ENCODE measurements at regions not wholly inside any gene's neighbourhood (a gene's known extent, or its start where the extent isn't known, plus 50 kb on each side); places are given as distances from the start of the nearest gene placed in this dataset.

- no peak overlapping the region for H3K27ac ChIP-seq
- no peak for DNase-seq (ENCODE audit: low spot score in 2 of 2)
- no peaks in the 10 kb centered on the region for H3K4me1 ChIP-seq
- H3K36me3 ChIP-seq: no peaks in the 10 kb centered on the region
- no peak overlapping the region for H3K4me3 ChIP-seq
- 68% methylated on average over 1 of the region's 1 CpG for WGBS
- no peak for TF ChIP-seq CTCF (IDR thresholded peaks at IDR 0.05)
- TF ChIP-seq POLR2A (IDR thresholded peaks at IDR 0.05): no peak
- TF ChIP-seq EP300 (IDR thresholded peaks at IDR 0.05): no peak
- TF ChIP-seq POLR2AphosphoS5 (IDR thresholded peaks at IDR 0.05): no peak
- H3K9me3 ChIP-seq: no peaks in the 10 kb centered on the region
- H3K27me3 ChIP-seq: peaks cover 17% of the 10 kb centered on the region
These were observed 232.7 kb downstream of the TRIB2 start for GRCh38 chr2:12949406-12949805.

- H3K27ac ChIP-seq: no peak overlapping the region
- H3K4me1 ChIP-seq: no peaks in the 10 kb centered on the region
- peaks cover 17% of the 10 kb centered on the region for H3K27me3 ChIP-seq
- H3K9me3 ChIP-seq: no peaks in the 10 kb centered on the region
- DNase-seq (ENCODE audit: low spot score in 2 of 2): no peak
- H3K4me3 ChIP-seq: no peak overlapping the region
- WGBS: 91% methylated on average over 3 of the region's 3 CpGs
- TF ChIP-seq CTCF (IDR thresholded peaks at IDR 0.05) (no peak), POLR2A (IDR thresholded peaks at IDR 0.05) (no peak)
- H3K36me3 ChIP-seq: no peaks in the 10 kb centered on the region
These were observed 233.4 kb downstream of the TRIB2 start for GRCh38 chr2:12950174-12950573.

DNA sequence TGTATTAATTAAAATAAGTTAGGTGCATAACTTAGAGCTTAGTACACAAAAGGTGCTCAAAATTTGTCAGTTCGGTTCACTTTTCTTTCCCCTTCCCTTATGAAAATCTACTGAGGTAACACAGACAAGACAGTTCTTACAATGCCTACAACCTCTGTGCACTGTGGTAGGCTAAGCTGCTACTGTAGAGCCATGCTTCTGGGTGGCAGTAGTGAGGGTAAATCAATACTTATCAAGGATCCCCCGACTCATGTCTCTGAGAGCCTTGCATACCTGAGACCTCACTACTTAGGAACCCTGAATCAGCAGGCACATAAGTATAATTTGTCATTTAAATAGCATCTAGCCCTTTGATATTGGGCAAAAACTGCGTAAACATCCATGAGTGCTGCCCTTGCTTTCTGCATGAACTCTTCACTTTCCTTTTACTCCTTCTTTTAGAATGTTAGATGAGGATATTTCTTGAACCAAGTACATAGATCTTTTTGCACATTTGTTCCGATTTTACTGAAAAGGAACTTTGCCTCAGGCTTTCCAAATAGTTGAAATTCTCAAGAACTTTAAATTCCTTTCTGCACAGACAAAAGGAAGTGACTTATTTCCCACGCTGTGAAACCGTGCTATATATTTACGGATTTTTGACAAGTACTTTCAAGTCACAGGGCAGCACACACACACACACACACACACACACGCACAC, 234.4 kb downstream of the TRIB2 start:
- H3K27me3 ChIP-seq: peaks cover 17% of the 10 kb centered on the region
- 42% methylated on average over 8 of the region's 8 CpGs for WGBS
- H3K4me3 ChIP-seq: no peak overlapping the region
- no peaks in the 10 kb centered on the region for H3K4me1 ChIP-seq
- H3K27ac ChIP-seq: no peak overlapping the region
- no peaks in the 10 kb centered on the region for H3K9me3 ChIP-seq
- no peak for TF ChIP-seq POLR2A (IDR thresholded peaks at IDR 0.05)
- no peak for TF ChIP-seq CTCF (IDR thresholded peaks at IDR 0.05)
- no peak for TF ChIP-seq EP300 (IDR thresholded peaks at IDR 0.05)
- no peak for TF ChIP-seq POLR2AphosphoS5 (IDR thresholded peaks at IDR 0.05)
- DNase-seq (ENCODE audit: low spot score in 2 of 2): no peak
- H3K36me3 ChIP-seq: no peaks in the 10 kb centered on the region

DNA sequence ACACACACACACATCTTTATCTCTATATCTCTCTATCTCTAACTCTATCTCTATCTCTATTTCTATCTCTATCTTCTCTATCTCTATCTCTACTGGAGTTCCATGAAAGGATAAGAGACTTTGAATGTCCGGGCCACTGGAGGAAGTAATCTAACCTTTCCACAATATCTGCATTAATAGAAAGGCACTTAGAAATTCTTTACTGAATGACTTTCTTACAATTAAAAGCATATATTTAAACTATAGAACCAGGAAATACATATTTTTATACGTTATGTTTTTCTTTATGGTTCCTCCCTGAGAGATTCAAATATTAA, 234.9 kb downstream of the TRIB2 start:
- Histone ChIP-seq H3K4me1 (no peaks in the 10 kb centered on the region), H3K36me3 (no peaks in the 10 kb centered on the region), H3K4me3 (no peak overlapping the region), H3K27me3 (peaks cover 17% of the 10 kb centered on the region), H3K9me3 (no peaks in the 10 kb centered on the region), H3K27ac (no peak overlapping the region)
- no peak for DNase-seq (ENCODE audit: low spot score in 2 of 2)
- no peak for TF ChIP-seq POLR2AphosphoS5 (IDR thresholded peaks at IDR 0.05)
- TF ChIP-seq EP300 (IDR thresholded peaks at IDR 0.05): no peak
- no peak for TF ChIP-seq CTCF (IDR thresholded peaks at IDR 0.05)
- TF ChIP-seq POLR2A (IDR thresholded peaks at IDR 0.05): no peak
- WGBS: 62% methylated on average over 2 of the region's 2 CpGs

DNA sequence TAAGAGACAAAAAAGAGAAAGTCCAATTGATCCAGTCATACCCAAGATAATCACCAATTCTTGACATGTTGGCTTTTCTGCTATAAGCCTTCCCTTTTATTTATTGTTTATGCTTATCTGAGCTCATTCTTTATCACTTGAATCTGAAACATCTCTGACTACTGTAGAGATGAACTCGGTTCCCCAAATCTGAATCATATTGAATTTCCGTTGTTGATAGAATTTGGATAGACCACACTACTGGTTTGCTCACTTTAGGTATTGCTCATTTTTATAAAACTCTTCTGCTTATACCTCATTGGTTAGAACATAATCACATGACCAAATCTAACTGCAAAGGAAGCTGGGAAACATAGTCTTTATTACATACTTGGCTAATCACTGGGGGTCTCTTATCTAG, 236.9 kb downstream of the TRIB2 start:
- 90% methylated on average over 2 of the region's 2 CpGs for WGBS
- no peaks in the 10 kb centered on the region for H3K4me1 ChIP-seq
- H3K9me3 ChIP-seq: no peaks in the 10 kb centered on the region
- no peak overlapping the region for H3K4me3 ChIP-seq
- TF ChIP-seq POLR2A (IDR thresholded peaks at IDR 0.05): no peak
- no peak for TF ChIP-seq EP300 (IDR thresholded peaks at IDR 0.05)
- TF ChIP-seq POLR2AphosphoS5 (IDR thresholded peaks at IDR 0.05): no peak
- TF ChIP-seq CTCF (IDR thresholded peaks at IDR 0.05): no peak
- peaks cover 17% of the 10 kb centered on the region for H3K27me3 ChIP-seq
- H3K36me3 ChIP-seq: no peaks in the 10 kb centered on the region
- H3K27ac ChIP-seq: no peak overlapping the region
- no peak for DNase-seq (ENCODE audit: low spot score in 2 of 2)

All from suprapubic skin (tissue), 4 donors.